Activated CD8-positive, alpha-beta T cell treated with anti-CD3 and anti-CD28 coated beads for 36 hours (primary cell): ENCODE measurements at regions not wholly inside any gene's neighbourhood (a gene's known extent, or its start where the extent isn't known, plus 50 kb on each side); places are given as distances from the start of the nearest gene placed in this dataset.

ENCODE experiments used
- ATAC-seq: fragments of 200-7000 bp; cut with Tn5 transposase; one replicate; pipeline ENCODE4 v1.10.0; 2021; ENCODE audit warnings: mild to moderate bottlenecking, moderate library complexity
- CTCF ChIA-PET: fragments of 350-600 bp; sonication (Branson Sonifier 250); formaldehyde crosslinking; loops from one replicate; lab custom pipeline; 2021; ENCODE audit warnings: antibody characterized with exemption; lab: Charles Lee
- POLR2A ChIA-PET: fragments of 350-600 bp; sonication (Branson Sonifier 250); formaldehyde crosslinking; loops from one replicate; lab custom pipeline; 2021; ENCODE audit warnings: antibody characterized with exemption; lab: Charles Lee
- DNase-seq: peaks from one replicate; pipeline ENCODE4 v3.0.0-alpha.2; 2020
- H3K27ac Mint-ChIP-seq: one replicate; pipeline ENCODE4 v1.8.0; 2021; ENCODE audit warnings: mild to moderate bottlenecking, mixed read lengths
- H3K27me3 Mint-ChIP-seq: one replicate; pipeline ENCODE4 v1.8.0; 2021; ENCODE audit warnings: mixed read lengths
- H3K36me3 Mint-ChIP-seq: one replicate; pipeline ENCODE4 v1.8.0; 2021; ENCODE audit warnings: low read depth, mixed read lengths
- H3K4me1 Mint-ChIP-seq: one replicate; pipeline ENCODE4 v1.8.0; 2021; ENCODE audit warnings: low read depth, mixed read lengths
- H3K4me3 Mint-ChIP-seq: one replicate; pipeline ENCODE4 v1.8.0; 2021; ENCODE audit warnings: mild to moderate bottlenecking, moderate library complexity, mixed read lengths
- H3K9me3 Mint-ChIP-seq: one replicate; pipeline ENCODE4 v1.8.0; 2021; ENCODE audit warnings: mixed read lengths
- intact Hi-C: fragments of 100-400 bp; cut with micrococcal nuclease; formaldehyde crosslinking; loops from one replicate; pipeline ENCODE4 v1.10.0; 2022
- TF ChIP-seq, protein P1 (sequence below): fragments of 200-600 bp; IDR thresholded peaks from one replicate; pipeline ENCODE4 v1.8.0; 2022; ENCODE audit warnings: antibody characterized with exemption, mild to moderate bottlenecking

GRCh38 chr7:131218727-131219128 is 108.9 kb upstream of the MKLN1 start:
- Mint-ChIP-seq H3K36me3 (no peaks in the 10 kb centered on the region), H3K9me3 (no peaks in the 10 kb centered on the region), H3K27ac (no peak overlapping the region), H3K27me3 (no peaks in the 10 kb centered on the region), H3K4me1 (peaks cover 12% of the 10 kb centered on the region), H3K4me3 (no peak overlapping the region)
- ChIA-PET POLR2A (no interaction called here), CTCF (no interaction called here)
- ATAC-seq = peak; percentile 37
- TF ChIP-seq, protein P1, sequence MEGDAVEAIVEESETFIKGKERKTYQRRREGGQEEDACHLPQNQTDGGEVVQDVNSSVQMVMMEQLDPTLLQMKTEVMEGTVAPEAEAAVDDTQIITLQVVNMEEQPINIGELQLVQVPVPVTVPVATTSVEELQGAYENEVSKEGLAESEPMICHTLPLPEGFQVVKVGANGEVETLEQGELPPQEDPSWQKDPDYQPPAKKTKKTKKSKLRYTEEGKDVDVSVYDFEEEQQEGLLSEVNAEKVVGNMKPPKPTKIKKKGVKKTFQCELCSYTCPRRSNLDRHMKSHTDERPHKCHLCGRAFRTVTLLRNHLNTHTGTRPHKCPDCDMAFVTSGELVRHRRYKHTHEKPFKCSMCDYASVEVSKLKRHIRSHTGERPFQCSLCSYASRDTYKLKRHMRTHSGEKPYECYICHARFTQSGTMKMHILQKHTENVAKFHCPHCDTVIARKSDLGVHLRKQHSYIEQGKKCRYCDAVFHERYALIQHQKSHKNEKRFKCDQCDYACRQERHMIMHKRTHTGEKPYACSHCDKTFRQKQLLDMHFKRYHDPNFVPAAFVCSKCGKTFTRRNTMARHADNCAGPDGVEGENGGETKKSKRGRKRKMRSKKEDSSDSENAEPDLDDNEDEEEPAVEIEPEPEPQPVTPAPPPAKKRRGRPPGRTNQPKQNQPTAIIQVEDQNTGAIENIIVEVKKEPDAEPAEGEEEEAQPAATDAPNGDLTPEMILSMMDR = no peak
- intact Hi-C loops = no loop called here
- DNase-seq = no peak

DNA sequence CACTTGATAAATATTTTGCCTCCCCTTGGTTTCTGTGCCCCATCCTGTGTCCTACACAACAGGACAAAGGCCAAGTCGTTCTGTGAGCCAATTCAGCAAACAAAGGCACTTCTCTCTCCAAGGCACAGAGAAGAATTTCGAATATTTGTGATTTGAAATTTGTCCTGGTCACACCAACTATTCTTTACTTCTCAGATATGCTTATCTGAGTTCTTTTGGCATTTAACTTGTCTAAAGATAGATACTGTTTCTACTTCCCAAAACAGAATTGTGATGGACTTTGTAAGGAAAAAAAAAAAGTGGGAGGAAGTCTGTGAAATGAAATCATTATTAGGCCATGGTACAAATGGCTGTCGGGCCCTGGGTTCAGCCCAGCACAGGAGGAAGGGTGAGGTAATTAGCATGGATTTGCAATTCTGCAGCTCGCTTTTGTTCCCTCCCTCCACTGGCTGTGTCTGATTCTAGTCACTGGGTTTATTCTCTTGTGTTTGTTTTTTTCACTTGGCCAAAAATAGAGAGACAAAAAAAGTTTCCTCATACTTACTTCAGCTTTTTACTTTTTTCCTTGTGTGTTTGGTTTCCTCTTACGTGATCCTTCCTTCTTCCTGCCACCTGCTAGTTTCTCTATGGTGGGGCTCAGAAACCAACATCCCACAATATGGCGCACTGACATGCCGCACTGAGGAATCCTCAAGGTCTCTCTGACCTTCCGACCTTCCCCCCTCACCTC is 108.2 kb upstream of the MKLN1 start:
- ChIA-PET CTCF (no interaction called here), POLR2A (interaction anchor here (0.6 to 1.5 kb wide), 2 partner anchors 9 to 33 kb away, joined by 3 to 4 read pairs; no protein-coding TSS in a partner anchor)
- Mint-ChIP-seq H3K36me3 (no peaks in the 10 kb centered on the region), H3K4me3 (no peak overlapping the region), H3K4me1 (peaks cover 12% of the 10 kb centered on the region), H3K27ac (no peak overlapping the region), H3K9me3 (no peaks in the 10 kb centered on the region), H3K27me3 (no peaks in the 10 kb centered on the region)
- TF ChIP-seq, protein P1 = no peak
- intact Hi-C loops = no loop called here
- ATAC-seq (no peak), DNase-seq (no peak)

DNA sequence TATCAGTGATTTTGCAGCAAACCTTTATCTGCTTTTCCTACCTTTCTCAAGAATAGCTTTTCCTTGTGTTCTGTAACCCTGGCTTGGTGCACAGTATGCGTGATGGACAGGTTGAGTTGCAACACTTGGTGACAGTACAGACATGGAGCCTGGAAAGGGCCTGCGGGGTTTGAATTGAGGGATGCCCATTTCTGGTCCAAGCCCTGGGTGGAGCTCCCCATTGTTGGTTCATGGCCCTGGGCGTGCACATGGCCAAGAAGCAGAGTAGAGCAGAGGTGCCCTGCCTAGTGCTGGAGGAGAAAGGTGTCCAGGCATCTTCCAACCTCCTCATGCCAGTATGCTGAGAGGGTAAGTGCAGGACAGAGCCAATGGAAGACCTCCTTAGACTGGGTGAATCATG is 106.6 kb upstream of the MKLN1 start:
- H3K27me3 Mint-ChIP-seq = no peaks in the 10 kb centered on the region
- TF ChIP-seq, protein P1 = no peak
- POLR2A ChIA-PET = interaction anchor here (1.2 to 1.5 kb wide), 2 partner anchors 10 kb away, joined by 4 read pairs; no protein-coding TSS in a partner anchor
- no peak for ATAC-seq
- no peaks in the 10 kb centered on the region for H3K36me3 Mint-ChIP-seq
- H3K4me1 Mint-ChIP-seq = peaks cover 15% of the 10 kb centered on the region
- CTCF ChIA-PET = no interaction called here
- no peak overlapping the region for H3K4me3 Mint-ChIP-seq
- intact Hi-C loops = no loop called here
- H3K27ac Mint-ChIP-seq = no peak overlapping the region
- DNase-seq = no peak
- no peaks in the 10 kb centered on the region for H3K9me3 Mint-ChIP-seq

- intact Hi-C loops = no loop called here
- ChIA-PET CTCF (no interaction called here), POLR2A (no interaction called here)
- Mint-ChIP-seq H3K36me3 (no peaks in the 10 kb centered on the region), H3K27ac (no peak overlapping the region), H3K4me1 (peaks cover 16% of the 10 kb centered on the region), H3K27me3 (no peaks in the 10 kb centered on the region), H3K4me3 (no peak overlapping the region), H3K9me3 (no peaks in the 10 kb centered on the region)
- TF ChIP-seq, protein P1 = no peak
- ATAC-seq = no peak
- no peak for DNase-seq
Measured at GRCh38 chr7:131222171-131222570, 105.5 kb upstream of the MKLN1 start.

GRCh38 chr7:131223151-131223550 is 104.5 kb upstream of the MKLN1 start:
- ChIA-PET POLR2A (no interaction called here), CTCF (no interaction called here)
- TF ChIP-seq, protein P1 = no peak

More at GRCh38 chr7:131223151-131223550, 104.5 kb upstream of the MKLN1 start:
- DNase-seq = no peak
- Mint-ChIP-seq H3K9me3 (no peaks in the 10 kb centered on the region), H3K36me3 (no peaks in the 10 kb centered on the region), H3K27ac (no peak overlapping the region), H3K4me3 (no peak overlapping the region), H3K4me1 (peaks cover 16% of the 10 kb centered on the region), H3K27me3 (no peaks in the 10 kb centered on the region)
- ATAC-seq = no peak
- intact Hi-C loops = no loop called here
